Suppressor macrophage (primary cell): ENCODE measurements at regions not wholly inside any gene's neighbourhood (a gene's known extent, or its start where the extent isn't known, plus 50 kb on each side); places are given as distances from the start of the nearest gene placed in this dataset.
A peak's percentile ranks its signal among the peaks of the same experiment; 100 is the strongest.

ENCODE experiments used
- DNase-seq, 4 experiments: peaks; one replicate each; pipeline ENCODE4 v3.0.0-alpha.2; 2020 to 2022

DNA sequence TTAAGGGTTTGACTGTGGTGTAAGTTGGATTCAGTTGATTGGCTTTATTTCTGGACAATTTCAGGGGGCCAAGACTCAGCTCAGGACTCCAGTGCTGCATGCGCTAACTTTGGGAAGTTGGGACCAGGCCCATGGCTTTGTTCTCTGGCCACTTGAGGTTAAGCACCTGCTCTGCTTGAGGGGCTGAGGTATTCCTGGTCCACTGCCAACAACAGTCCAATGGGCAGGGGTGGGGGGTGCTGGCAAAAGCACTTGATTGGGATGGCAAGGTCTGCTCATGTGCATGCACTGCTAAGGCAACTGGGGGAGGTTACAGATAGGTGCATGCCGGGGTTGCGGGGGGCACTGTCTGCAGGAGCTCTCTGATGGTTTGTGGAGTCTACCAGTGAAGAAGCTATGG is 52.6 kb upstream of the ASB17 start:
- no peak for DNase-seq

DNA sequence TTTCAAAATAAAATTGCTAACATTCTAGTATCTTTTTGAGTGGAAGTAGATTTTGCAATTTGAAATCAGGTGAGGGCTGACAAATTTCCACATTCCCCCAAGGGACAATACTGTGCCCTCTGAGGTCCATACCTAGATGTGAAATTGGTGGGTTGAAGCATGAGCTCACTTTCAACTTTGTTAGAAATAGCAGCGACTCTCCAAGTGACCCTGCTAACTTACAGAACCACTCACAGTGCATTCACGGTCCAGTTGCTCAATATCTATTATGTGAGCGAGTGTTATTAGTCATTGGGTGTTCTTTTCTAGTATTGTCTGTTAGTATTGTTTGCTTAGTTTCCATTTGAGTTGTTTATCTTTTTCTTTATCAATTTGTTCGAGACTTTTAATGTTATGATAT is 53.6 kb upstream of the ASB17 start:
- peak in 1 of 4 experiments; percentile 3 for DNase-seq

- DNase-seq, result no peak
Observed at GRCh38 chr1:75986478-75986877, 54.3 kb upstream of the ASB17 start.

DNA sequence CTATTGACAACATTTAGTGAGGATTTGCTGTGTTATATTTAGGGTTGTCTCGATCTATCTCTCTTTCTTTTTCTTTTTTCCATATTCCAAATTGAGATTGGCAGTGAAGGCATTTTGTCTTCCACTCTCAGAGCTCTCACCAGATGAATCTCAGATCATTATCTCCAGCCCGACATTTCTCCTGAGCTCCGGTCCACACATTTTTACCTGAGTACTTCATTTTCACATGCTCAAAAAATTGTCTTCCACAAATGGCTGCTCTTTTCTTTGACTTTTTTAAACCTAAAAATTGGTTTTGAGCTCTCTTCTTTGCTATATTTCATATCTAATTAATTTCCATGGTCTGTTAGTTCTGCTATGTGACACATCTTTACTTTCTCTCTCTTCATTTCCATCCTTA is 56.9 kb upstream of the ASB17 start:
- no peak for DNase-seq

DNA sequence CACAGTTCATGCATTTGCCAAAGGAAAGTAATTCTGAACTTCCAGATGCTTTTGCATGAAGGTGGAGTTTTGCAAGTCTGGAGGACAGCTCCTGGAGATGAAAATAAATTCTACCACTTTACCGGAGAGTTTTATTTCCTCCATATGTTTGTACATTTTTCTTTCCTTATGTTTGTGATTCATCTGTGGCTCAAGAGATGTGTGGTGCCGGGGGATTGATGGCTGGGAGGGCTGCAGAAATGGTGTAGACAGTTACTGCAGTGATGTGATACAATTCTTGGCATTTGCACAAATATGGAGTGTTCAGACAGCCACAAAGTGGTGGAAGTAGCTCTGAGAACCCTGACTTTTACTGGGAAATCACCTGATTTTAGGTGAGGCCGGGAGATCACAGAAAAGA is 58.5 kb upstream of the ASB17 start:
- no peak for DNase-seq

DNA sequence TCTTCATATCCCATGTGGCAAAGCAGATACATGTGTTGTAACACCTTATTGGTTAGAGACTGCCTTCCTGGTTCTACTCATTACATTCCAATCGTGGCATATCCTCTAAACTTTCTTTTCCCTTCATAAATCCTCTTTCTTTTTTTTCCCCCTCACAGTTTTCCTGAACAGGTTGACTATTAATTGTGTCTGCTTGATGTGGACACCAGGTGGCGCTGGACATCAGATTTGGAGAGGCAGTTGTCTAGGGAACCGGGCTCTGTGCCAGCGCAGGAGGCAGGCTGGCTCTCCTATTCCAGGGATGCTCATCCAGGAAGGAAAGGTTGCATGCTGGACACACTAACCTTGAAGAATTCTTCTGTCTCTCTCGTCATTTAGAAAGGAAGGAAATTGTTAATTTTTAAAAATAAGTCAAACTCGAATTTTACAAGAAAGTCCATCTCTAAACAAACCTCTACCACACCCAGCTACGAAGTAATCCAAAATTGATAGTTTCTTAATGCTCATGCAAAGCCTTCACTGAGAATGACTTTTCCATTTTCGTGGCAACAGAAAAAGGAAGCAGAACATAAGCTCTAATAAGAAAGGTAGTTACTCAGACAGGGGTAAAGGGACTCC is 59.4 kb upstream of the ASB17 start:
- peak; percentile 77 to 93 (median 86) for DNase-seq

GRCh38 chr1:75992312-75992711 is 60.1 kb upstream of the ASB17 start:
- no peak for DNase-seq

DNA sequence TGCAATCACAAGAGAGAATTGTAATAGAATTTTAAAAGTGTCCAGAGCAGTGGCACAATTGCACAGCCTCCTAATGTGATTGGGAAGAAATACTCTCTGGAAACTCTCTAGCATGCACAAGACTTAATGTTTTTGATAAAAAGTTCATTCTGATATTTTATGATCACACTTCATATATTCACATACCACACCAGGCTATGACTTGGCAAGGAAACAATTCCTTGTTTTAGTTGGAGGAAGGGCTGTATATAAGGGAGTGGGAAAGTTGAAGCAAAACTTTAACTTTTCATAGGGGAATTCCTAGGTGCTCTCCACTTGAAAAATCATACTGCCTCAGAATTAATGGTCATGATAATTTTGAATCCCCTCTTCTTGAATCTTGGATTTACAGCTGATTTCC is 61.5 kb upstream of the ASB17 start:
- no peak for DNase-seq

GRCh38 chr1:75996196-75996595 is 64.0 kb upstream of the ASB17 start:
- no peak for DNase-seq

- no peak for DNase-seq
Observed at GRCh38 chr1:75999034-75999433, 66.8 kb upstream of the ASB17 start.

GRCh38 chr1:76003946-76004345 is 70.6 kb upstream of the ST6GALNAC3 start:
- peak in 3 of 4 experiments; percentile 33 to 57 (median 52) for DNase-seq

DNA sequence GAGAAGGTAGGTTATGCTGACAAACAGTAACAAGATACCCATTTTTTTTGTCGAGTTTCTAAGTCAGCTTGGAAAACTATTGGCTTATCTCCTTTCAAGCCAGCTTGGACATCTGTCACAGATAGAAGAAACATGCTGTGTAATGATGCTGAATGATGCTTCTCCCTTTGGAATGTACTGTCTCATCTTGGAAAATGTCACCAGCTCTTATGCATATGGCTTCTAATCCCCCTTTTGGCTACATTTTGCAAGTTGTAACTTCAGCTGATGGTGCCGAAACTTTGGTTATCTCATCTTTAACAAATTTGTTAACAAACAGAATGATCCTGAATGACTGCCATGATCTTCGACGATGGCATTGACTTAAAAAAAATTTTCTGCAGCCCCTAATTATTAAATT is 68.8 kb upstream of the ST6GALNAC3 start:
- no peak for DNase-seq

GRCh38 chr1:76006234-76006633 is 68.3 kb upstream of the ST6GALNAC3 start:
- no peak for DNase-seq

DNA sequence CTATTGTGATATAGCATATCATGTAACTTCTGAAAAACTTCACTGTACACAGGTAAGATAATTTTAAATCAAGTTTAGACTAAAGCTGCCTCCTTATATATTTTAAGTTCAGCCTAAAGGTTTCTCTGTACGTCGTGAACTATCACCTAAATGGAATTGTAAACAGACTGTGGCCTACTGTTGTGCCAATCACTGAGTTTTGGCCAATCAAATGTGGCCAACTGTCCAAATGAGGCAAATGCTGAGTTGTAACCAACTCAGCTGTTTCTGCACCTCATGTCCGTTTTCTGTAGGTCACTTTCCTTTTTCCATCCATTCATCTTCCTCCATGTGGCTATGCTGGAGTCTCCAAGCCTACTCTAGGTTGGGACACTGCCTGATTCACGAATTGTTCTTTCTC is 63.7 kb upstream of the ST6GALNAC3 start:
- DNase-seq, result no peak

- no peak for DNase-seq
Observed at GRCh38 chr1:76012341-76013205, 62.0 kb upstream of the ST6GALNAC3 start.

DNA sequence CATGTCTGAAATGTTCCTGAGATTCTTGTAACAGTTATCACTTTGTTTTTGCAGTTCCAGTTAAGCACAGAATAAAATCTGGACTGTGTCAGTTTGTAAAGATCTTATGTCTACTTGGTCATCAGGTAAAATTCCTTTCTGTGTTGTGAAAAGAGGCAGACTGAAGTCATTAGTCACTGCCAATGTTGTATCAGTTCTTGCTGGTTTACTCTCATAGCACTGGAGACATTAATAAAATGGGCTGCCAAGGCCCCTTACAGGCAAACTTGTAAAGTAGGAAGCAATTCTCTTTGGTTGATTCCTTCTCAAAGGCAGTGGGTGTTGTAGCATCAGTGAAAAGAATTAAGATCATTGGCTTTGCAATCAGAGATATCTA is 61.4 kb upstream of the ST6GALNAC3 start:
- no peak for DNase-seq

- no peak for DNase-seq
Observed at GRCh38 chr1:76015478-76016103, 59.0 kb upstream of the ST6GALNAC3 start.

DNA sequence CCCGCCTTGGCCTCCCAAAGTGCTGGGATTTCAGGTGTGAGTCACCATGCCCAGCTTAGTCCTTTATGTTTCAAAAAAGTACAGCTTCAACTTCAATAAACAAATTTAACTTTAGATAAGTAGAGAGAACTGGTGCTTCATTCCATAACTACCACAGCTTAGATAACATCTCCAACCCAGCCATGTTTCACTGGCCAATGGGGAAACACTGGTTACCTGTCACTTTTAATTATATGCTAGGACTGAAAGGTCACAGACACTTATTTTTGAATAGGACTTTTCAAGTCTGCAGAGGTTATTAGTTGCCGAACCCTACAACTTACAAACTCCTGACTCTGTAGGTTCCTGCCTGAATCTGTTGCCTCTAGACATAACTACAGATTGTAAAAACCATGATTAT is 56.5 kb upstream of the ST6GALNAC3 start:
- no peak for DNase-seq

DNA sequence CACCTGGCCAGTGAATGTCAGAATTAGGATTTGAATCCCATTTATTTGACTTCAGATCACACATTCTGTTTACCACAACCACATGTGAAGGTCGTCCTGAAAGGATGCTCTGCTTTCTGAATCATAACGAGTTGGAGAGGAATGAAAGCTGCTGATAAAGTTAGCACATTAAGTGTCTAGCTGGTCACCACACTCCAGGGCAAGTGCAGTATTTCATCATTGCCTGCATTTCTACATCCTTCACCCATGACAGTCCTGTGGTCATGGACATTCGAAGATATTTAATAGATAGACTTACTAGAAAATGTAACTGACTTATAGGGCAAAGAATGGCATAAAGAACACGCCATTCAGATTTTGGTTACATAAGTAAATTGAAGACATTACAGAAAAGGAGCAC is 52.7 kb upstream of the ST6GALNAC3 start:
- DNase-seq, result peak in 2 of 4 experiments; percentile 3 to 4

- no peak for DNase-seq
Observed at GRCh38 chr1:76023669-76024435, 50.7 kb upstream of the ST6GALNAC3 start.
